IMR-90 (cell line): ENCODE measurements at regions not wholly inside any gene's neighbourhood (a gene's known extent, or its start where the extent isn't known, plus 50 kb on each side); places are given as distances from the start of the nearest gene placed in this dataset.
"Not testable (repeated sequence)": the region's sequence is repeated elsewhere in the genome, so short reads cannot be mapped to it uniquely, and the experiment has no call there.

Experiments used
- ATAC-seq: fragments of 200-7000 bp; cut with Tn5 transposase; 2 replicates; pipeline ENCODE4 v1.9.1; 2020; ENCODE audit warnings: low read depth, mild to moderate bottlenecking, moderate library complexity
- BruUV-seq: library from RNA; stranded (reverse); fragments of 400-500 nt; replicated peaks from 2 replicates; lab custom pipeline; 2021; lab: Mats Ljungman, UMichigan
- CTCF ChIA-PET: fragments of 300-600 bp; formaldehyde crosslinking; extraction: SDS; loops from one replicate; lab custom pipeline; 2021; ENCODE audit warnings: antibody characterized with exemption; lab: Yijun Ruan, JAX
- POLR2A ChIA-PET: fragments of 300-600 bp; sonication (Branson Sonifier 250); formaldehyde crosslinking; loops from one replicate; lab custom pipeline; 2022; ENCODE audit warnings: antibody characterized with exemption; ENCODE audit not compliant: unreplicated experiment; lab: Charles Lee
- DNase-seq: peaks from one replicate; pipeline ENCODE4 v3.0.0; 2013
- H2AFZ ChIP-seq: replicated peaks from 2 replicates; pipeline ENCODE3; 2013; ENCODE audit warnings: low read length, mild to moderate bottlenecking; ENCODE audit not compliant: poor library complexity
- H2AK5ac ChIP-seq: 2 replicates; pipeline ENCODE4 v1.6.1; 2013; ENCODE audit warnings: low read depth, low read length, inconsistent platforms
- H2AK9ac ChIP-seq: replicated peaks from 2 replicates; pipeline ENCODE3; 2013; ENCODE audit warnings: mild to moderate bottlenecking, low read depth, low read length, moderate library complexity; ENCODE audit not compliant: poor library complexity
- H2BK120ac ChIP-seq: 2 replicates; pipeline ENCODE4 v1.6.1; 2013; ENCODE audit warnings: low read depth, low read length, inconsistent platforms
- H2BK15ac ChIP-seq: 3 replicates; pipeline ENCODE4 v1.6.1; 2013; ENCODE audit warnings: low read depth, low read length, inconsistent platforms
- H2BK20ac ChIP-seq: 2 replicates; pipeline ENCODE4 v1.6.1; 2013; ENCODE audit warnings: low read depth, mild to moderate bottlenecking, inconsistent platforms, low read length, moderate library complexity
- H2BK5ac ChIP-seq: 2 replicates; pipeline ENCODE4 v1.6.1; 2013; ENCODE audit warnings: mild to moderate bottlenecking, low read depth, low read length, inconsistent platforms; ENCODE audit not compliant: poor library complexity, severe bottlenecking
- H3K14ac ChIP-seq: replicated peaks from 2 replicates; pipeline ENCODE4 v1.6.1; 2013; ENCODE audit warnings: low read depth, low read length, inconsistent platforms
- H3K18ac ChIP-seq: 2 replicates; pipeline ENCODE4 v1.6.1; 2013; ENCODE audit warnings: low read depth, low read length, control low read depth
- H3K23ac ChIP-seq: 2 replicates; pipeline ENCODE4 v1.6.1; 2013; ENCODE audit warnings: low read depth, low read length, inconsistent platforms
- H3K27ac ChIP-seq: 2 replicates; pipeline ENCODE4 v1.5.1; 2013; ENCODE audit warnings: mild to moderate bottlenecking, control low read depth, low read length; ENCODE audit not compliant: insufficient read depth
- H3K27me3 ChIP-seq: 2 replicates; pipeline ENCODE4 v1.6.1; 2013; ENCODE audit warnings: low read length; ENCODE audit not compliant: control insufficient read depth, insufficient read depth
- H3K36me3 ChIP-seq: 2 replicates; pipeline ENCODE4 v1.6.1; 2013; ENCODE audit warnings: low read length, mixed read lengths; ENCODE audit not compliant: control insufficient read depth, insufficient read depth
- H3K4ac ChIP-seq: 2 replicates; pipeline ENCODE4 v1.6.1; 2013; ENCODE audit warnings: low read depth, low read length, inconsistent platforms
- H3K4me1 ChIP-seq: 2 replicates; pipeline ENCODE4 v1.6.1; 2013; ENCODE audit warnings: low read length, mixed read lengths; ENCODE audit not compliant: control insufficient read depth, insufficient read depth
- H3K4me2 ChIP-seq: 2 replicates; pipeline ENCODE4 v1.6.1; 2013; ENCODE audit warnings: low read depth, mild to moderate bottlenecking, control low read depth, low read length, moderate library complexity
- H3K4me3 ChIP-seq: 2 replicates; pipeline ENCODE4 v1.5.1; 2013; ENCODE audit warnings: low read depth, mild to moderate bottlenecking, control low read depth, low read length, moderate library complexity; ENCODE audit not compliant: insufficient read depth
- H3K56ac ChIP-seq: 2 replicates; pipeline ENCODE4 v1.6.1; 2013; ENCODE audit warnings: low read length, inconsistent platforms; ENCODE audit not compliant: insufficient read depth; ENCODE audit errors: extremely low read depth
- H3K79me1 ChIP-seq, 2 experiments: 2 replicates each; pipeline ENCODE4 v1.6.1; 2013; ENCODE audit warnings: low read length in 2 of 2, inconsistent platforms in 1 of 2, low read depth in 1 of 2
- H3K9ac ChIP-seq: 2 replicates; pipeline ENCODE4 v1.6.1; 2013; ENCODE audit warnings: low read depth, low read length, control low read depth
- H3K9me1 ChIP-seq: 2 replicates; pipeline ENCODE4 v1.6.1; 2013; ENCODE audit warnings: low read length, inconsistent platforms; ENCODE audit not compliant: insufficient read depth
- H3K9me3 ChIP-seq: 2 replicates; pipeline ENCODE4 v1.6.1; 2013; ENCODE audit warnings: low read length; ENCODE audit not compliant: control insufficient read depth, insufficient read depth
- H4K20me1 ChIP-seq: 2 replicates; pipeline ENCODE4 v1.6.1; 2013; ENCODE audit warnings: low read length, inconsistent platforms; ENCODE audit not compliant: insufficient read depth
- H4K5ac ChIP-seq: 2 replicates; pipeline ENCODE4 v1.6.1; 2013; ENCODE audit warnings: mild to moderate bottlenecking, low read depth, low read length, control low read depth
- H4K8ac ChIP-seq, 2 experiments: 2 replicates each; pipeline ENCODE4 v1.6.1; 2013; ENCODE audit warnings: low read depth in 2 of 2, low read length in 2 of 2, control low read depth in 1 of 2, inconsistent platforms in 1 of 2
- H4K91ac ChIP-seq: 2 replicates; pipeline ENCODE4 v1.6.1; 2013; ENCODE audit warnings: low read depth, low read length, inconsistent platforms; ENCODE audit not compliant: insufficient read depth
- CHD1 ChIP-seq: IDR thresholded peaks from 2 replicates; pipeline ENCODE4 v1.6.1; 2012; ENCODE audit warnings: low read depth, low read length, improper control_type of control experiment
- FOS ChIP-seq: fragments of 150-350 bp; IDR thresholded peaks from 2 replicates; pipeline ENCODE4 v1.6.1; 2016; ENCODE audit warnings: low read depth, low read length
- POLR2A ChIP-seq: IDR thresholded peaks from 2 replicates; pipeline ENCODE4 v1.6.1; 2012; ENCODE audit warnings: mild to moderate bottlenecking, low read depth, low read length
- WGBS, 2 experiments: methylation state at CpG; one replicate each; pipeline versions ENCODE4 v1.1.5 to v1.1.7; 2013; ENCODE audit warnings: missing lambda C conversion rate in 2 of 2; ENCODE audit not compliant: insufficient read length in 1 of 2; ENCODE audit errors: extremely low coverage in 2 of 2; 5-methylcytosine and 5-hydroxymethylcytosine counted together
- dilution Hi-C: fragments of 300-500 bp; cut with HindIII; formaldehyde crosslinking; loops from one replicate; pipeline ENCODE4 v1.14.3; 2018; ENCODE audit warnings: low sequenced_read_pairs; ENCODE audit not compliant: unreplicated experiment
- in situ Hi-C: fragments of 300-500 bp; cut with MboI; formaldehyde crosslinking; loops from 3 replicates; pipeline ENCODE4 v1.14.3; 2019; ENCODE audit warnings: low sequenced_read_pairs, inconsistent platforms, mixed read lengths
- intact Hi-C: fragments of 100-400 bp; cut with micrococcal nuclease; formaldehyde crosslinking; loops from 2 replicates; pipeline ENCODE4 v1.10.0; 2022
- TF ChIP-seq, protein P1 (sequence below): conservative IDR thresholded peaks from 2 replicates; pipeline ENCODE4 v1.5.1; 2012; ENCODE audit warnings: mild to moderate bottlenecking, low read depth, low read length, improper control_type of control experiment
- TF ChIP-seq, protein P2 (sequence below): fragments of 150-350 bp; IDR thresholded peaks from 2 replicates; pipeline ENCODE4 v1.6.1; 2017; ENCODE audit warnings: mild to moderate bottlenecking, antibody characterized with exemption, low read length, low read depth

DNA sequence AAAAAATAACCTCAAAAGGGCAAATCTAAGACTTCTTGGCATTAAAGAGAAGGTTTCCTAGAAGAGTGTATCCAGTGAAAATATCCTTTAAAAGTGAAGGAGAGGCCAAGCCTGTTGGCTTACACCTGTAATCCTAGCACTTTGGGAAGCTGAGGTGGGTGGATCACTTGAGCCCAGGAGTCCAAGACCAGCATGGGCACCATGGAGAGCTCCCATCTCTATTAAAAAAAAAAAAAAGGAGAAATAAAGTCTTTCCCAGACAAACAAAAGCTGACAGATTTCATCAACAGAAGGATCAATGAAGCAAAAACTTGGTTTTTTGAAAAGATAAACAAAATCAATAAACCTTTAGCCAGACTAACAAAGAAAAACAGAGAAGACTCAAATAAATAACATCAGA lies 67.6 kb upstream of the ZNF800 start:
- in situ Hi-C loops (no loop called here), dilution Hi-C loops (no loop called here), intact Hi-C loops (no loop called here)
- DNase-seq (no peak), ATAC-seq (no peak)
- H3K4me1 ChIP-seq: no peaks in the 10 kb centered on the region
- no peaks in the 10 kb centered on the region for H4K20me1 ChIP-seq
- no peak overlapping the region for H3K18ac ChIP-seq
- no peak overlapping the region for H2AK5ac ChIP-seq
- H4K5ac ChIP-seq: no peak overlapping the region
- no peaks in the 10 kb centered on the region for H3K36me3 ChIP-seq
- H2BK20ac ChIP-seq: no peak overlapping the region
- no peak overlapping the region for H4K91ac ChIP-seq
- TF ChIP-seq, protein P1, sequence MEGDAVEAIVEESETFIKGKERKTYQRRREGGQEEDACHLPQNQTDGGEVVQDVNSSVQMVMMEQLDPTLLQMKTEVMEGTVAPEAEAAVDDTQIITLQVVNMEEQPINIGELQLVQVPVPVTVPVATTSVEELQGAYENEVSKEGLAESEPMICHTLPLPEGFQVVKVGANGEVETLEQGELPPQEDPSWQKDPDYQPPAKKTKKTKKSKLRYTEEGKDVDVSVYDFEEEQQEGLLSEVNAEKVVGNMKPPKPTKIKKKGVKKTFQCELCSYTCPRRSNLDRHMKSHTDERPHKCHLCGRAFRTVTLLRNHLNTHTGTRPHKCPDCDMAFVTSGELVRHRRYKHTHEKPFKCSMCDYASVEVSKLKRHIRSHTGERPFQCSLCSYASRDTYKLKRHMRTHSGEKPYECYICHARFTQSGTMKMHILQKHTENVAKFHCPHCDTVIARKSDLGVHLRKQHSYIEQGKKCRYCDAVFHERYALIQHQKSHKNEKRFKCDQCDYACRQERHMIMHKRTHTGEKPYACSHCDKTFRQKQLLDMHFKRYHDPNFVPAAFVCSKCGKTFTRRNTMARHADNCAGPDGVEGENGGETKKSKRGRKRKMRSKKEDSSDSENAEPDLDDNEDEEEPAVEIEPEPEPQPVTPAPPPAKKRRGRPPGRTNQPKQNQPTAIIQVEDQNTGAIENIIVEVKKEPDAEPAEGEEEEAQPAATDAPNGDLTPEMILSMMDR: no peak
- TF ChIP-seq, protein P2, sequence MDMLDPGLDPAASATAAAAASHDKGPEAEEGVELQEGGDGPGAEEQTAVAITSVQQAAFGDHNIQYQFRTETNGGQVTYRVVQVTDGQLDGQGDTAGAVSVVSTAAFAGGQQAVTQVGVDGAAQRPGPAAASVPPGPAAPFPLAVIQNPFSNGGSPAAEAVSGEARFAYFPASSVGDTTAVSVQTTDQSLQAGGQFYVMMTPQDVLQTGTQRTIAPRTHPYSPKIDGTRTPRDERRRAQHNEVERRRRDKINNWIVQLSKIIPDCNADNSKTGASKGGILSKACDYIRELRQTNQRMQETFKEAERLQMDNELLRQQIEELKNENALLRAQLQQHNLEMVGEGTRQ: no peak
- no peak for TF ChIP-seq CHD1
- TF ChIP-seq POLR2A: no peak
- TF ChIP-seq FOS: no peak
- ChIA-PET CTCF (no interaction called here), POLR2A (no interaction called here)
- H3K4ac ChIP-seq: no peak overlapping the region
- H3K14ac ChIP-seq: no peak overlapping the region
- H2AK9ac ChIP-seq: no peak overlapping the region
- no peak overlapping the region for H2BK5ac ChIP-seq
- H3K79me1 ChIP-seq: no peaks in the 10 kb centered on the region
- H2BK15ac ChIP-seq: no peak overlapping the region
- H3K27me3 ChIP-seq: no peaks in the 10 kb centered on the region
- H2AFZ ChIP-seq: no peak overlapping the region
- H3K9ac ChIP-seq: no peak overlapping the region
- no peak overlapping the region for H4K8ac ChIP-seq
- H3K4me2 ChIP-seq: no peak overlapping the region
- no peaks in the 10 kb centered on the region for H3K9me1 ChIP-seq
- H3K27ac ChIP-seq: no peak overlapping the region
- no peaks in the 10 kb centered on the region for H3K9me3 ChIP-seq
- no TSS peak for BruUV-seq
- no peak overlapping the region for H2BK120ac ChIP-seq
- H3K4me3 ChIP-seq: no peak overlapping the region
- no peak overlapping the region for H3K23ac ChIP-seq
- no peak overlapping the region for H3K56ac ChIP-seq

DNA sequence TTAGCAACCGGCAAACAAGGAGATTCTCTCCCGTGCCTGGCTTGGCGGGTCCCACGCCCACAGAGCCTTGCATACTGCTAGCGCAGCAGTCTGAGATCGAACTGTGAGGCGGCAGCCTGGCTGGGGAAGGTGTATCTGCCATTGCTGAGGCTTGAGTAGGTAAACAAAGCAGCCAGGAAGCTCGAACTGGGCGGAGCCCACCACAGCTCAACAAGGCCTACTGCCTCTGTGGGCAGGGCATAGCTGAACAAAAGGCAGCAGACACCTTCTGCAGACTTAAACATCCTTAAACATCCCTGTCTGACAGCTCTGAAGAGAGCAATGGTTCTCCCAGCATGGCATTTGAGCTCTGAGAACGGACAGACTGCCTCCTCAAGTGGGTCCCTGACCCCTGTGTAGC lies 58.8 kb upstream of the ZNF800 start:
- H2AK5ac ChIP-seq, H2BK15ac ChIP-seq, CTCF ChIA-PET, POLR2A ChIA-PET, DNase-seq, dilution Hi-C loops, H2BK5ac ChIP-seq, H3K4me1 ChIP-seq, H3K36me3 ChIP-seq, H2BK120ac ChIP-seq, ATAC-seq, BruUV-seq, H3K23ac ChIP-seq, H3K79me1 ChIP-seq, H3K4me3 ChIP-seq, H4K91ac ChIP-seq, H3K27ac ChIP-seq, H4K8ac ChIP-seq, H3K56ac ChIP-seq, H3K14ac ChIP-seq, H3K4ac ChIP-seq, H3K9me1 ChIP-seq, intact Hi-C loops, H3K9ac ChIP-seq, H3K18ac ChIP-seq, H4K20me1 ChIP-seq, in situ Hi-C loops, H2BK20ac ChIP-seq, H4K5ac ChIP-seq, H2AK9ac ChIP-seq, H3K27me3 ChIP-seq, H2AFZ ChIP-seq, H3K4me2 ChIP-seq: not testable (repeated sequence)
- H3K9me3 ChIP-seq: peaks cover 10% of the 10 kb centered on the region; the same call in 1 of the 2 replicates
- no CpG with 5 or more reads among the region's 10 CpGs for WGBS, 2 experiments
